Activated T-helper 9 cell treated with anti-CD3 and anti-CD28 coated beads, Interleukin-2, amount 50 U/mL, for 16 hours (primary cell): ENCODE measurements at regions not wholly inside any gene's neighbourhood (a gene's known extent, or its start where the extent isn't known, plus 50 kb on each side); places are given as distances from the start of the nearest gene placed in this dataset.
"Not testable (repeated sequence)": the region's sequence is repeated elsewhere in the genome, so short reads cannot be mapped to it uniquely, and the experiment has no call there.

ENCODE experiments used
- DNase-seq: peaks from one replicate; pipeline ENCODE4 v3.0.0-alpha.2; 2020; ENCODE audit warnings: low read depth

- no peak for DNase-seq
Observed at GRCh38 chr3:110955301-110955880, 116.2 kb upstream of the NECTIN3 start.

DNA sequence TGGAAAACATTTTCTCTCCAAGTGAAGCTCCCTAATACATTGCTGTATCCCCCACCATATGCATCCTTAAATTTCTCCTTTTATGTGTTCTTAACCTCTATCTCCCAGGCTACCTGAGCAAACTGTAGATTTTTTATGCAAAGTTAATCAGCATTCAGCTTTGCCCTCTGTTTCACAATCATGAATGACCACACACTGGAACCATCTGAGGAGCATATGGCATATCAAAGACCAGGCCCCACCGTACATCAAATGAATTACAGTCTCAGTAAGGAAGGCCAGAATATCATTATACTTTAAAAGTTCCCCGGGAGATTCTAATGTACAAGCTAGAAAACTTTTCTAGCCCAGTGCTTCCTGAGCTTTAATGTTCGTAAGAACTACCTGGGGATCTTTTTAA is 115.5 kb upstream of the NECTIN3 start:
- no peak for DNase-seq

- DNase-seq = no peak
Observed at GRCh38 chr3:110957247-110958025, 114.2 kb upstream of the NECTIN3 start.

DNA sequence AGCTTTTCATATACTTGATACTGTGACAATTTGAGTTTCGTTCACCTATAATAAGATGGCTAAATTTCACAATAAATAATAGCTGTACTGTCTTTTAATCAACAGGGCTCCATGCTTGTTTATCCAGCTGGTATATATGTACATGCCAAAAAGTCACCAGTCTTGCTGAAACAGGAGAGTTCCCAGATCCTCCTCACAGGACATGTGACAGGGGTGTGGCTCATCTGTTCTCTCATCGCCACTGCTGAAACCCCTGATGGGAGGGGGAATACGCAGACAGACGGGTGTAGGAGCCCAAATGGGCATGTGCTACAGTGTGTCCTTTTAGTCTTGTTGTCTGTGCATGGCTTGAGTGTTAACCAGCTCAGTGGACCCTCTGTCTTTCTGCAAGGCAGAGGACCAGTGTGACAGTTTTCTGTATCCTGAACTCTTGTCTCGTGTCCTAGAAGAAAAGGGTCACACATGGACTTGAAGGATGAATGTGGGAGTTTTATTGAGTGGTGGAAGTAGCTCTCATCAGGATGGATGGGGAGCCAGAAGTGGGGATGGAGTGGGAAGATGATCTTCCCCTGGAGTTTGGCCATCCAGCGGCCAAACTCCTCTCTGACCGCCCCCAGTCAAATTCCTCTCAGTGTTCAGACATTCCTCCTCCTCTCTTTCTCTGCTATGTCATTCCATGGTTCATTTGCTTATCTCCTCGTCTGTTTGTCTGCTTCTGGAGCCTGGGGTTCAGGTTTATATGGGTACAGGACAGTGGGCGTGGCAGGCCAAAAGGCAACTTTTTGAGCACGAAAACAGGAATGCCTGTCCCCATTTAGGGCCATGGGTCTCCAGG is 113.1 kb upstream of the NECTIN3 start:
- DNase-seq = no peak

- no peak for DNase-seq
Observed at GRCh38 chr3:110965976-110966375, 105.6 kb upstream of the NECTIN3 start.

DNA sequence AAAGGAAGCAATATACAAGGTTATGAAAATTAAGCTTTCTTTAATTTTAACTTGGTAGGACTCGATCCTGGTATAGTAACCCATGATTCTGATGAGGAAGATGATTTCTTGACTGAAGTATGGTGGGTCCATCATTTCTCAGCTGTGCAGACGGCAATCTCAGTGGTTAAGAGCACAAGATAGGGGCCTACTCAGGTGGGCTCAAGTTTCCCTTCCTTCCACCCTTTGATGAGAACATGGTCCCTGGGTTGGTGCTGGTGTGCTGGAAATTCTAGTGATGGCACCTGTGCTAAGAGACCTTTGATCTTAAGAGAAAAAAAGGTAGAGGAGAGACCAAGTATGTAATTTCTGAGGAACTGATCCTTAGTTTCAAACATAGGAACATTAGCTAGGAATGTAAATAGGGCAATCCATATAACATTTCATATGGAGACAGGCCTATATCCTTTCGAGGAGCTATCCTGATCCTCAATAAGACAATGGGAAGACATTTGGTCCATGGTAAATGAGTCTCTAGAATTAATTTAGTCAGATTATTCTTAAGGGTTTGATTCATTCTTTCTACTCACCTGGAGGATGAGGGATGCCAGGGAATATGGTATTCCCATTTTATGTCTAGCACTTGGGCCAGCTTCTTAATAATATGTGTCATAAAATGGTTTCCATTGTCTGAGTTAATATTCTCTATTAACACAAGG is 104.5 kb upstream of the NECTIN3 start:
- DNase-seq = no peak

- no peak for DNase-seq
Observed at GRCh38 chr3:110968076-110968475, 103.5 kb upstream of the NECTIN3 start.

- no peak for DNase-seq
Observed at GRCh38 chr3:110969229-110970211, 102.1 kb upstream of the NECTIN3 start.

GRCh38 chr3:110971010-110971601 is 100.5 kb upstream of the NECTIN3 start:
- no peak for DNase-seq

DNA sequence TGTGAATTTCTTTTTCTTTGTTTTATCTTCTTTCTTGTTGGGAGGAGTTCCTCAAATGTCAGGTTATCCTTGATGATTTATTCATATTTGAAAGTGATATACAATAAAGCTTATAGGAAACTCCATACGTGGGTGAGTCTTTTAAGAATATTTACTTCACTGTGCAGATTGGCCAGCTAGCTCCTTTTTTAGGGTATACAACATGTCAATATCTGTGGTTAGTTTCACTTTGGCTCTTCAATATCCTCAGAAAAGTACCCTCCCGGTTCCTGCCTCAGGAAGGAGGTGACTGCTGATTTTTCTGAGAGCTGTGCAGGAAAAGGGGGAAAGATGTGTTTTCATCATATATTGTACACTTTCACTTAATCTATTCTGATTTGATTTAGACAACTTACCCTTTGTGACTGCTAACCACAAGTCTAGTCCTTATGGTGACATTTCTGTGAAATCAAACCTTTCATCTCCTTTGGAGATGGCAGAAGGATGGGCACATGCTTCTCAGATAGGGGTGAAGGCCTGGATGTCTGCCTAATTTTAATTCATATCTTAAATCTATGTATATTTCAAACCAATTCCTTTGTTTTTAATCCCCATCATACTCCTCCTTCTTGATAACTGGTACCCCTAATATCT is 98.2 kb upstream of the NECTIN3 start:
- no peak for DNase-seq

GRCh38 chr3:110974902-110975301 is 96.7 kb upstream of the NECTIN3 start:
- no peak for DNase-seq

DNA sequence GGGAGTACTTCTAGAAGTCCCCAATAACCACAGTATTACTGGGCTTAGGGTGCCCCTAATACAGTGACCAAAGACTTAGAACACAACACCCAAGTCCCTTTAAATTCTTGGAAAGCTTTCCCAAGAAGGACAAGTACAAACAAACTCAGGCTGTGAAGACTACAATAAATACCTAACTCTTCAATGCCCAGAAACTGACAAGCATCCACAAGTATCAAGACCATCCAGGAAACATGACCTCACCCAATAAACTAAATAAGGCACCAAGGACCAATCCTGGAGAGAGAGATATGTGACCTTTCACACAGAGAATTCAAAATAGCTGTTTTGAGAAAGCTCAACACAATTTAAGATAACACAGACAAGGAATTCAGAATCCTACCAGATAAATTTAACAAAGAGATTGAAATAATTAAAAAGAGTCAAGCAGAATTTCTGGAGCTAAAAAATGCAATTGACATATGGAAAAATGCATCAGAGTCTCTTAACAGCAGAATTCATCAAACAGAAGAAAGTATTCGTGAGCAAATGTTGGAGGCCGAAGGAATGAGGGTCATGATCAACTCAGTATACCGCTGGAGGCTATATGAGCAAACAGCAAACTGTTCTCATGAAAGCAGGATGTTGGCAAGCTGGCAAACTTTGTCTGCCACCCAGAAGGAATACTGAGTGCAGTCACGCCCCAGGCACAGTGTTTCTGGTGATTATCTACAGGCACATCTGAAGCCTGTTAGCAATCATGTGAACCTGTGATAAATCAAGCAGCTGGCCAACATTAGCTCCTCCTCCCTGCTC is 87.0 kb upstream of the NECTIN3 start:
- DNase-seq = no peak

- no peak for DNase-seq
Observed at GRCh38 chr3:110989446-110989845, 82.2 kb upstream of the NECTIN3 start.

DNA sequence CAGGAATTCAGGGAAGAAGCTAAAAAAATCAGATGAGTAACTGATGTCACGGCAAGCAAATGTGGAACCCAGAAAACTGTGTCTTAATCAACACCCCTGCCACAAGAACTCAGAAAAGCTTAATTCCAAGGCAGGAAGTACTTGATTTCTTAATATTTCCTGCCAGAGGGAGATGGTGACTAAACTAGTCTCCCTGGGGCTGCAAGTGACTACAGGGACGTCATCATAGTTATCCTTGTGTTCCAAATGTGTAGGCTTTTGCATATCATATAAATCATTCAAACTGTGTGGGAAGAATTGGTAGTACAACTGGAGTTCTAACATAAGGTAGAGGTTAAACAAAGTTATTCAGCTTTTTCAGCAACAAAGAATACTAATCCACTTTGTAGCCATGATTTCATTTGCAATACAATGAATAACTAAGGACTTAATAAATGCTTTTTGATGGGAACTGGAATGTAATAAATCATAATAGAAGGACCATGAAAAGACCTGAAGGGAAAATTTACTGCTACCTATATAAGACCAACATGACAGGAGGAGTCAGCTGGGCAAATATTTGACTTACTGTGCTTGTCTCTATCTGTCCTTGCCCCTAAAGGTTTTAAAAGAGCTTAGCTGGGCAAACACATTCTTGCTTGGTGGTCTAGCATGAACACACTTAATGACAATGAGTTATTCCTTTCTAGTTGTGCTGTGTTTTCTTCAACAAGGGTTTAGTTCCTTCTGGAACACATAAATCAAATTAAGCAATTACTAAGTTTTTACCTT is 76.0 kb upstream of the NECTIN3 start:
- DNase-seq = no peak

GRCh38 chr3:110998766-110999165 is 72.8 kb upstream of the NECTIN3 start:
- DNase-seq = not testable (repeated sequence)

GRCh38 chr3:111006485-111006884 is 65.1 kb upstream of the NECTIN3 start:
- not testable (repeated sequence) for DNase-seq

DNA sequence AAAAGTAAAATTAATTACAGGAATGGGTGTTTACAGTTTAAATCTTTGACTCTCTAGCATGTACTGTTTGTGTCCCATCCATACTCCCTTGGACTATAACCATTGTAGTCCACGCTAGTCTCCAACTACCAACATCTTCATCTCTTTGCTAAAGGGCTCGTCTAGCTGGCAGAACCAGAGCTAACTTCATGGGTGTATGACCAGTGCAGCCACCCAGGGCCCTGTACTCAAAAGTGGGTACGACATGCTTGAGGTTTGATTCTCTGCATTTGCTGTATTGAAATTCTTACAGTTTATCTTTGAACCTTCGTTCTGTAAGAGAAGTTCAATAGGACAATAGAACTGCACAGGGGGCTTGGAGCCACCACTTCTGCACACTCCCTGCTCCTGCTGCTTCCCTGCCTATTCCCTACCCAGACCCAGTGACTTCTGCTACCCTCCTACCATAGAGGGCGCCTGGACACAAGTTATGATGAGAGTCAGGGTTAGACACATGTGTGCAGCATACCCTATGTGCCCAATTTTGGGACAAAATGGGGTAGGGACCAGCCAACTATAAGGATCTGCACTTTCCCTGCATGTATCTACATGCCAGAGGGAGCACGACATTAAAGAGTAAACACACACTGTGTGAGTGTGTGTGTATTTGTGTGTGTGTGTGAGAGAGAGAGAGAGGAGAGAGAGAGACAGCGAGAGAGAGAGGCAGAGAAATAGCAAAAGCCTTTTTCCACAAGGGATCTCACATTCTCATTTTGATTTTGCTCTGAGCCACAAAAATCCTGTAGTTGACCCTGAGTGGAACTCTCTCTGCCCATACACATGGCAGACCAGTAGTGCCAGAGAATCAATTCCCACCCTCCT is 59.0 kb upstream of the NECTIN3 start:
- no peak for DNase-seq
